CD4-positive, CD25-positive, alpha-beta regulatory T cell (primary cell): ENCODE measurements at regions not wholly inside any gene's neighbourhood (a gene's known extent, or its start where the extent isn't known, plus 50 kb on each side); places are given as distances from the start of the nearest gene placed in this dataset.

Experiments
- ATAC-seq, 2 donors: fragments of 150-1000 bp; cut with Tn5 transposase; one replicate each; pipeline ENCODE4 v1.10.0; 2021; ENCODE audit warnings: low read depth in 2 of 2, moderate number of reproducible peaks in 2 of 2, moderate library complexity in 1 of 2
- DNase-seq, 3 donors: peaks; one replicate each; pipeline versions ENCODE4 v3.0.0 to v3.0.0-alpha.2; 2012 to 2022; ENCODE audit warnings: mixed read lengths in 1 of 3
- H3K27ac ChIP-seq: one replicate; pipeline ENCODE4 v1.7.0; 2013; ENCODE audit warnings: mild to moderate bottlenecking, low read length; ENCODE audit not compliant: insufficient read depth, poor library complexity, severe bottlenecking
- H3K27me3 ChIP-seq: one replicate; pipeline ENCODE4 v1.7.0; 2013; ENCODE audit warnings: low read length; ENCODE audit not compliant: control insufficient read depth, insufficient read depth
- H3K36me3 ChIP-seq: one replicate; pipeline ENCODE4 v1.7.0; 2013; ENCODE audit warnings: mild to moderate bottlenecking, low read length, moderate library complexity; ENCODE audit not compliant: control insufficient read depth, insufficient read depth
- H3K4me1 ChIP-seq: 2 replicates; pipeline ENCODE4 v1.7.0; 2013; ENCODE audit warnings: mild to moderate bottlenecking, low read length; ENCODE audit not compliant: insufficient read depth, control insufficient read depth, poor library complexity, severe bottlenecking
- H3K4me3 ChIP-seq: one replicate; pipeline ENCODE4 v1.7.0; 2013; ENCODE audit warnings: low read depth, mild to moderate bottlenecking, low read length, moderate library complexity
- H3K9me3 ChIP-seq, 2 experiments: 1 replicate in 1 of 2; 2 replicates in 1 of 2; pipeline ENCODE4 v1.7.0; 2013; ENCODE audit warnings: low read length in 2 of 2, mild to moderate bottlenecking in 1 of 2, moderate library complexity in 1 of 2; ENCODE audit not compliant: control insufficient read depth in 2 of 2
- H3K27ac Mint-ChIP-seq, 3 donors: one replicate each; pipeline ENCODE4 v1.8.0; 2020 to 2022; ENCODE audit warnings: mild to moderate bottlenecking in 3 of 3, mixed read lengths in 3 of 3, moderate library complexity in 2 of 3
- H3K27me3 Mint-ChIP-seq: one replicate; pipeline ENCODE4 v1.8.0; 2022; ENCODE audit warnings: mild to moderate bottlenecking, mixed read lengths
- H3K36me3 Mint-ChIP-seq: one replicate; pipeline ENCODE4 v1.8.0; 2020; ENCODE audit warnings: mixed read lengths
- H3K4me1 Mint-ChIP-seq, 4 donors: one replicate each; pipeline ENCODE4 v1.8.0; 2020 to 2022; ENCODE audit warnings: mixed read lengths in 4 of 4, mild to moderate bottlenecking in 1 of 4
- H3K4me3 Mint-ChIP-seq, 4 donors: one replicate each; pipeline ENCODE4 v1.8.0; 2020 to 2022; ENCODE audit warnings: mild to moderate bottlenecking in 4 of 4, mixed read lengths in 4 of 4, moderate library complexity in 3 of 4
- H3K9me3 Mint-ChIP-seq, 7 donors: one replicate each; pipeline ENCODE4 v1.8.0; 2020 to 2022; ENCODE audit warnings: mixed read lengths in 7 of 7, mild to moderate bottlenecking in 3 of 7, moderate library complexity in 2 of 7

- Histone ChIP-seq H3K36me3 (no peaks in the 10 kb centered on the region), H3K27ac (no peak overlapping the region), H3K4me1 (no peaks in the 10 kb centered on the region), H3K9me3 (no peaks in the 10 kb centered on the region), H3K4me3 (no peak overlapping the region), H3K27me3 (no peaks in the 10 kb centered on the region)
- Mint-ChIP-seq H3K36me3 (no peaks in the 10 kb centered on the region), H3K9me3 (no peaks in the 10 kb centered on the region), H3K27me3 (no peaks in the 10 kb centered on the region), H3K27ac (no peak overlapping the region), H3K4me1 (no peaks in the 10 kb centered on the region), H3K4me3 (no peak overlapping the region)
- ATAC-seq (no peak), DNase-seq (no peak)
Observed at GRCh38 chr16:87093804-87094555, 223.2 kb downstream of the C16orf95 start.

- DNase-seq (no peak), ATAC-seq (no peak)
- no peak overlapping the region for H3K27ac Mint-ChIP-seq
- no peak overlapping the region for H3K27ac ChIP-seq
- H3K36me3 Mint-ChIP-seq = no peaks in the 10 kb centered on the region
- no peak overlapping the region for H3K4me3 ChIP-seq
- H3K36me3 ChIP-seq = no peaks in the 10 kb centered on the region
- no peaks in the 10 kb centered on the region for H3K4me1 ChIP-seq
- no peaks in the 10 kb centered on the region for H3K27me3 ChIP-seq
- H3K9me3 Mint-ChIP-seq = no peaks in the 10 kb centered on the region
- no peaks in the 10 kb centered on the region for H3K27me3 Mint-ChIP-seq
- no peaks in the 10 kb centered on the region for H3K4me1 Mint-ChIP-seq
- no peaks in the 10 kb centered on the region for H3K9me3 ChIP-seq
- no peak overlapping the region for H3K4me3 Mint-ChIP-seq
Observed at GRCh38 chr16:87094556-87094865, 222.7 kb downstream of the C16orf95 start.

- Mint-ChIP-seq H3K4me3 (no peak overlapping the region), H3K27me3 (no peaks in the 10 kb centered on the region), H3K4me1 (no peaks in the 10 kb centered on the region), H3K9me3 (no peaks in the 10 kb centered on the region), H3K36me3 (no peaks in the 10 kb centered on the region), H3K27ac (no peak overlapping the region)
- no peaks in the 10 kb centered on the region for H3K9me3 ChIP-seq
- H3K27me3 ChIP-seq = no peaks in the 10 kb centered on the region
- H3K36me3 ChIP-seq = no peaks in the 10 kb centered on the region
- ATAC-seq = no peak
- no peaks in the 10 kb centered on the region for H3K4me1 ChIP-seq
- no peak overlapping the region for H3K27ac ChIP-seq
- DNase-seq = no peak
- no peak overlapping the region for H3K4me3 ChIP-seq
Observed at GRCh38 chr16:87095271-87095670, 221.9 kb downstream of the C16orf95 start.

GRCh38 chr16:87096746-87097333 is 220.4 kb downstream of the C16orf95 start:
- Mint-ChIP-seq H3K27ac (no peak overlapping the region), H3K4me1 (no peaks in the 10 kb centered on the region), H3K9me3 (no peaks in the 10 kb centered on the region), H3K4me3 (no peak overlapping the region), H3K27me3 (no peaks in the 10 kb centered on the region), H3K36me3 (no peaks in the 10 kb centered on the region)
- Histone ChIP-seq H3K4me1 (no peaks in the 10 kb centered on the region), H3K27ac (no peak overlapping the region), H3K4me3 (no peak overlapping the region), H3K36me3 (no peaks in the 10 kb centered on the region), H3K9me3 (no peaks in the 10 kb centered on the region), H3K27me3 (no peaks in the 10 kb centered on the region)
- ATAC-seq = no peak
- no peak for DNase-seq

- Histone ChIP-seq H3K9me3 (no peaks in the 10 kb centered on the region), H3K4me1 (no peaks in the 10 kb centered on the region), H3K4me3 (no peak overlapping the region), H3K27ac (no peak overlapping the region), H3K27me3 (no peaks in the 10 kb centered on the region), H3K36me3 (no peaks in the 10 kb centered on the region)
- no peak for ATAC-seq
- Mint-ChIP-seq H3K4me1 (no peaks in the 10 kb centered on the region), H3K27me3 (no peaks in the 10 kb centered on the region), H3K27ac (no peak overlapping the region), H3K4me3 (no peak overlapping the region), H3K9me3 (no peaks in the 10 kb centered on the region), H3K36me3 (no peaks in the 10 kb centered on the region)
- DNase-seq = no peak
Observed at GRCh38 chr16:87098361-87098760, 218.8 kb downstream of the C16orf95 start.

GRCh38 chr16:87098976-87099720 is 218.0 kb downstream of the C16orf95 start:
- Mint-ChIP-seq H3K27me3 (no peaks in the 10 kb centered on the region), H3K27ac (no peak overlapping the region), H3K9me3 (peaks cover 0 to under 1% (median 0%) of the 10 kb centered on the region in 7 donors), H3K36me3 (no peaks in the 10 kb centered on the region), H3K4me3 (no peak overlapping the region), H3K4me1 (no peaks in the 10 kb centered on the region)
- DNase-seq (no peak), ATAC-seq (no peak)
- Histone ChIP-seq H3K36me3 (no peaks in the 10 kb centered on the region), H3K27me3 (no peaks in the 10 kb centered on the region), H3K4me1 (no peaks in the 10 kb centered on the region), H3K4me3 (no peak overlapping the region), H3K27ac (no peak overlapping the region), H3K9me3 (no peaks in the 10 kb centered on the region)

GRCh38 chr16:87100306-87101058 is 216.7 kb downstream of the C16orf95 start:
- DNase-seq (no peak), ATAC-seq (no peak)
- Histone ChIP-seq H3K36me3 (no peaks in the 10 kb centered on the region), H3K4me3 (no peak overlapping the region), H3K4me1 (no peaks in the 10 kb centered on the region), H3K27me3 (no peaks in the 10 kb centered on the region), H3K9me3 (no peaks in the 10 kb centered on the region), H3K27ac (no peak overlapping the region)
- Mint-ChIP-seq H3K4me1 (no peaks in the 10 kb centered on the region), H3K27ac (no peak overlapping the region), H3K27me3 (no peaks in the 10 kb centered on the region), H3K36me3 (no peaks in the 10 kb centered on the region), H3K4me3 (no peak overlapping the region), H3K9me3 (peaks cover 0 to 6% (median 0%) of the 10 kb centered on the region in 7 donors)
